Lung (tissue), 11 donors: ENCODE measurements at regions not wholly inside any gene's neighbourhood (a gene's known extent, or its start where the extent isn't known, plus 50 kb on each side); places are given as distances from the start of the nearest gene placed in this dataset.

ENCODE experiments used
- ATAC-seq: fragments of 200-7000 bp; cut with Tn5 transposase; one replicate; pipeline ENCODE4 v1.9.1; 2020; ENCODE audit warnings: moderate number of reproducible peaks; ENCODE audit not compliant: insufficient read depth, low FRiP score
- DNase-seq, 3 donors: peaks; one replicate each; pipeline ENCODE4 v3.0.0-alpha.2; 2013 to 2017
- H3K27ac ChIP-seq, 2 donors: one replicate each; pipeline ENCODE4 v1.5.1; 2013; ENCODE audit warnings: mild to moderate bottlenecking in 2 of 2, moderate library complexity in 2 of 2, control low read depth in 1 of 2, inconsistent platforms in 1 of 2, low read depth in 1 of 2, low read length in 1 of 2
- H3K27me3 ChIP-seq, 3 donors: one replicate each; pipeline ENCODE4 v1.5.1; 2013; ENCODE audit warnings: low read length in 2 of 3; ENCODE audit not compliant: control insufficient read depth in 3 of 3, insufficient read depth in 3 of 3
- H3K36me3 ChIP-seq, 4 donors: one replicate each; pipeline ENCODE4 v1.5.1; 2013; ENCODE audit warnings: low read length in 4 of 4, mild to moderate bottlenecking in 1 of 4, moderate library complexity in 1 of 4; ENCODE audit not compliant: control insufficient read depth in 4 of 4, insufficient read depth in 4 of 4
- H3K4me1 ChIP-seq, 5 donors: one replicate each; pipeline ENCODE4 v1.5.1; 2013; ENCODE audit warnings: low read length in 5 of 5, mild to moderate bottlenecking in 2 of 5, moderate library complexity in 1 of 5; ENCODE audit not compliant: control insufficient read depth in 5 of 5, insufficient read depth in 5 of 5
- H3K4me3 ChIP-seq: one replicate; pipeline ENCODE4 v1.5.1; 2013; ENCODE audit warnings: mild to moderate bottlenecking, control low read depth, moderate library complexity
- H3K9ac ChIP-seq, 2 donors: one replicate each; pipeline ENCODE4 v1.5.1; 2013; ENCODE audit warnings: low read length in 2 of 2, control low read depth in 1 of 2; ENCODE audit not compliant: insufficient read depth in 1 of 2
- H3K9me3 ChIP-seq, 4 donors: one replicate each; pipeline ENCODE4 v1.5.1; 2013; ENCODE audit warnings: low read length in 3 of 4, mild to moderate bottlenecking in 1 of 4, moderate library complexity in 1 of 4; ENCODE audit not compliant: control insufficient read depth in 4 of 4, insufficient read depth in 3 of 4
- WGBS, 2 donors: extraction: QIAGEN DNeasy Blood & Tissue Kit; methylation state at CpG; one replicate each; pipeline ENCODE4 v1.1.7; 2013; 5-methylcytosine and 5-hydroxymethylcytosine counted together
- TF ChIP-seq, protein P1 (sequence below): IDR thresholded peaks from 2 replicates; pipeline ENCODE4 v1.5.1; 2012; ENCODE audit warnings: mild to moderate bottlenecking; ENCODE audit errors: control extremely low read depth, extremely low read depth
- donor health status: control.
- donor health status: control.
- donor health status: Bipolar disorder and iron deficiency.
- donor health status: healthy.
- donor health status: DM: yes; HTN: yes; CAD: no.

DNA sequence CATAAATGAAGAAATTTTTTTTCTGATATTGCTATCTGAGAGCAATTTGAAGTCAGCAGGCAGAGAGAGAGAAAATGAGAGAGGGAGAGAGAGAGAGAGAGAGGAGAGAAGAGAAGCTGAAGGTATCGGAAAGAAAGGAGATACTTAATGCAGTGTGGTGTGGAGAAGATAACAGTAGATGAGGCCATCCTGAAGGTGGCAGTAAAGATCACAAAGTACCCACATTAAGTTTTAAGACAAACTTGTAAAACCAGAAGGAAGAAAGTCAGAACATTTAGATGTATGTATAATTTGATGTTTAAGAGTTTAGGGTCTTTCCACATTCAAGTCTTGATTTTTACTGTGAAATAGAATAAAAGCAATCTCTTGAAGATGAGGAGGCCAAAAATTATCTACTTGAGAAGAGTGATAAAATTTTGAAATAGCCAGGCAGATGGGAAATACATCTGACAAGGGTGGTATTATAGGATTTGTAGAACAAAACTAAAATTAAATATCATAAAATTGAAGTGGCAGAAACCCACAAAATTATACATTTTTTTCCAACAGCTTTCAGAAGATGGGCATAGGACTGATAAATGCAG is 1753.4 kb downstream of the MRPL39 start:
- DNase-seq (peak in 2 of 3 donors; percentile 47 to 70), ATAC-seq (no peak)
- Histone ChIP-seq H3K27ac (no peak overlapping the region), H3K27me3 (no peaks in the 10 kb centered on the region), H3K4me1 (no peaks in the 10 kb centered on the region), H3K36me3 (no peaks in the 10 kb centered on the region), H3K9me3 (no peaks in the 10 kb centered on the region), H3K9ac (no peak overlapping the region), H3K4me3 (no peak overlapping the region)
- WGBS, 2 donors, result 17 to 30% methylated on average over 1 of the region's 1 CpG
- TF ChIP-seq, protein P1, sequence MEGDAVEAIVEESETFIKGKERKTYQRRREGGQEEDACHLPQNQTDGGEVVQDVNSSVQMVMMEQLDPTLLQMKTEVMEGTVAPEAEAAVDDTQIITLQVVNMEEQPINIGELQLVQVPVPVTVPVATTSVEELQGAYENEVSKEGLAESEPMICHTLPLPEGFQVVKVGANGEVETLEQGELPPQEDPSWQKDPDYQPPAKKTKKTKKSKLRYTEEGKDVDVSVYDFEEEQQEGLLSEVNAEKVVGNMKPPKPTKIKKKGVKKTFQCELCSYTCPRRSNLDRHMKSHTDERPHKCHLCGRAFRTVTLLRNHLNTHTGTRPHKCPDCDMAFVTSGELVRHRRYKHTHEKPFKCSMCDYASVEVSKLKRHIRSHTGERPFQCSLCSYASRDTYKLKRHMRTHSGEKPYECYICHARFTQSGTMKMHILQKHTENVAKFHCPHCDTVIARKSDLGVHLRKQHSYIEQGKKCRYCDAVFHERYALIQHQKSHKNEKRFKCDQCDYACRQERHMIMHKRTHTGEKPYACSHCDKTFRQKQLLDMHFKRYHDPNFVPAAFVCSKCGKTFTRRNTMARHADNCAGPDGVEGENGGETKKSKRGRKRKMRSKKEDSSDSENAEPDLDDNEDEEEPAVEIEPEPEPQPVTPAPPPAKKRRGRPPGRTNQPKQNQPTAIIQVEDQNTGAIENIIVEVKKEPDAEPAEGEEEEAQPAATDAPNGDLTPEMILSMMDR, result no peak

DNA sequence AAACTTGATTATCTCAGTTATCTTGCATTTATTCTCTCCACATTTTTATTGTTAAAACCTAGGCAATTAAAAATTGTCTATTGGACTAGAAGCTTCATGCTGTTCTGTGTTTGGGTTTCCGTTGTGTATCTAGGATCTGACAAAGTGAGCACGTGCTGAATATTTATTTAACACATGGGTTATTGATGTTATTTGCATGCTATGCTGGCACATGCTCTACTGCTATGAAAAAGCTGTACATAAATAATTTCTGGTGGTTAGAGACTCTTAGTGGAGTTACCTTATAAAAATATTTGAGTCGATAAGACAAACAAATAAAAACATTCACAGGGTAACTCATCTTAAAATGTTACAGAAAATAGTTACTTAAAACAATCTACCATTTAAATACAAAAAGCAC is 1769.7 kb downstream of the MRPL39 start:
- peaks cover 0 to 5% (median 3%) of the 10 kb centered on the region in 4 donors for H3K9me3 ChIP-seq
- H3K36me3 ChIP-seq, result no peaks in the 10 kb centered on the region
- no peak overlapping the region for H3K4me3 ChIP-seq
- ATAC-seq (no peak), DNase-seq (no peak)
- TF ChIP-seq, protein P1, result no peak
- 70 to 88% methylated on average over 3 of the region's 3 CpGs for WGBS, 2 donors
- no peaks in the 10 kb centered on the region for H3K27me3 ChIP-seq
- H3K4me1 ChIP-seq, result no peaks in the 10 kb centered on the region
- no peak overlapping the region for H3K27ac ChIP-seq
- H3K9ac ChIP-seq, result no peak overlapping the region

DNA sequence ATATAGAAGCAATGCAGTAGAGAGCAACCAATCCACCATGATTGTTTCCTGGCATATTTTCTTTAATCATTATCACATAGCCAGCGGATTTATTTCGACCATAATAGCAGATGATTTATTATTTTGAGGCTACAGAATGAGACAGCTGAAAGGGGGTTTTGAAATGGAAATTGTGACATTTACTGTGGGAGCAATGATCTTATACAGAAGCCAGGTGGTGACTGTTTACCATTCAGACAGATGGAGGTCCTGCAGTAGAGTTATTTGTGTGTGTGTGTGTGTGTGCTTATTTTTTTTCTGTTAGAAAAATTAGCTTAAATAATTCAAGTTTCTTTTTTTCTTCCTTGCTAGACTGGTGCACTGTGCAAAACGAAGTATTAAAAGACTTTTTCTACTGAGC is 1784.5 kb downstream of the MRPL39 start:
- ATAC-seq (no peak), DNase-seq (no peak)
- TF ChIP-seq, protein P1, result no peak
- Histone ChIP-seq H3K36me3 (no peaks in the 10 kb centered on the region), H3K9me3 (no peaks in the 10 kb centered on the region), H3K27ac (no peak overlapping the region), H3K9ac (no peak overlapping the region), H3K27me3 (no peaks in the 10 kb centered on the region), H3K4me3 (no peak overlapping the region), H3K4me1 (no peaks in the 10 kb centered on the region)
- WGBS, 2 donors, result 60 to 70% methylated on average over 3 of the region's 3 CpGs

DNA sequence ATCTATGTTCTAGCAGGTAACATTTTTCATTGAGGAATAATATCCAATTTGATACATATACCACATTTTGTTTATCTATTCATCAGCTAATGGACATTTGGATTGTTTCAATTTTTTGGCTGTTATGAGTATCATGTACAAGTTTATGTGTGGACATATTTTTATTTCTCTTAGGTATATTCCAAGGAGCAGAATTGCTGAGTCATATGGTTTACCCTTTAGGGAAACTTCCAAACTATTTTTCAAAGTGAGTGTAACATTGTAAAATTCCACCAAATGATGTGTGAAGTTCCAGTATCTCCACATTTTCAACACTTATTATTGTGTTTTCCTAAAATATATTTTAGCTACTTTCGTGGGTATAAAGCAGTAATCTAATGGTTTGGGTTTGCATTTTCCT is 1789.9 kb downstream of the MRPL39 start:
- no peak overlapping the region for H3K9ac ChIP-seq
- no peaks in the 10 kb centered on the region for H3K4me1 ChIP-seq
- H3K27me3 ChIP-seq, result no peaks in the 10 kb centered on the region
- H3K4me3 ChIP-seq, result no peak overlapping the region
- TF ChIP-seq, protein P1, result no peak
- DNase-seq (no peak), ATAC-seq (no peak)
- WGBS, 2 donors, result 45 to 80% methylated on average over 1 of the region's 1 CpG
- no peak overlapping the region for H3K27ac ChIP-seq
- no peaks in the 10 kb centered on the region for H3K36me3 ChIP-seq
- no peaks in the 10 kb centered on the region for H3K9me3 ChIP-seq
